HG02798 (cell line): ENCODE measurements at regions not wholly inside any gene's neighbourhood (a gene's known extent, or its start where the extent isn't known, plus 50 kb on each side); places are given as distances from the start of the nearest gene placed in this dataset.

Experiments
- ATAC-seq: cut with Tn5 transposase; IDR thresholded peaks from one replicate; pipeline ENCODE4 v1.9.1; 2021; ENCODE audit warnings: mild to moderate bottlenecking; ENCODE audit not compliant: unreplicated experiment, poor library complexity

DNA sequence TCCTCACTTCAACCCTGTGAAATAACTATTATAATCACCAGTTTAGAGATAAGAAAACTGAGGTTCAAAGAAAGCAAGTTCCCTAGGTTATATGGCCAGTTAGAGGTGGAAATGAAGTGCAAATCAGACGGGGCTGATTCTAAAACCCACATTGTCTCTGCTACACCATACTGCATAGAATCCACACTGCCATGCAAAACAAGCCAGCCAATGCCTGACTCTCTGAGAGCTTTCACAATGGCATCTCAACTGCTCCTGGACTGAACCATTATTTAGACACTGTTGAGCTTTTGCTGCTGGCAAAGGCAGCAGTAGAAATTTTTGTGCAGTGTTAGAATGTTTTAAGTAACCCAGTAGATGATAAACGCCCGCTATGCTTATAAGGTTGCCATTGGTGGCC lies 195.2 kb upstream of the CNR1 start:
- ATAC-seq: no peak

DNA sequence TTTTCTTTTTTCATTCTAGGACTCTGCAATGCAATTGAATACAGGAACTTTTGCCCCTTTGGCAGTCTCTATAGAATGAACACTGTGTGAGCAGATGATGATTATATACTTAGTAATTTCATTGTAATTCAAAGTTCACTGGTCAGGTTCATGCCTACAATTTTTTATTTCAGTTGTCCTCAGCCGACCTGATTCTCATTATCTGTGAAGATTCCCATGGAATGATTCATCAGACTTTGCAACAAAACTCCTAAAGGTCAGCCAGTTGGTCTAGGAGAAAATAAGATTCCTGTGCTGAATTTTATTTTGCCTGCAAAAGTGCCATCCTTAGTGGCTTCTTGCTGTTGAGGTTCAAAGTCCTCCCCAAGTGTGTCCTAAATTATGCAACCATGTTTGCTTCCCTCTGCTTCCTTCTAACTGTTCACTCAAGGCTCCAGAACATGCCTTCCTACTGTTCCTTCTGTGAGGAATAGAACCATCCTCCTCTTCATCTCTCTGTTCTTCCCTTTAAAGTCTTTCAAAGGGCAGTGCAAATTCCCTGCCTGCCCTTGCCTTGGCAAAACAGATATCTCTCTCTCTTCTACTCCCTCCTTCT lies 194.2 kb upstream of the CNR1 start:
- no peak for ATAC-seq

DNA sequence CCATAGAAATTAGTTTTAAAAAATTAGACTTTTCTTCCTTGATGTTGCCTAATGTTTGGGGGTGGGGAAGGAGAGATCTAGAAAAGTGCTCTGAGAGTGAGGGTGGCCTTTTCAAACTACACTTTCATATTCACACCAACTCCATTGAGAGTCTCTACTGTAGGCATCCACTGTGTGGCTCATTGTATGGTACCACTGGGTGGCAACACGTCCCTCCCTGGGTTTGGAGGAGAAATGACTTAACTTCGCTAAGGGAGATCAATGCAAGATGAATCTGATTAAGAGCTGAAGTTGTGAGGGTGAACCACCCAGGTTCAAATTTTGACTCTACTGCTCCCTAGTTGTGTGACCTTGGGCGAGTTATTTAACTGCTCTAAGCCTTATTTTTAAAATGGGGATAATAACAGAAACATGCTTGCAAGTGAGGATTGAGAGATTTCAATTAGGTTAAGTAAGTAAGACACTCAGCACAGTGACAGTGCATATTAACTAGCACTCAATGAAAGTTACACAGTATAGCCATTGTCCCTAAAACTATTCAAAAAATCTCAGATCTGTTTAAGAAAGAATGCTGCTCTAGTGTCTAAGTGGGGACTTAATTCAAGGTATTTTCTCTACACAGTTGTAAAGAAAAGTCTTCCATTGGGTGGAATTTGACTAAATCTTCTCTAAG lies 193.5 kb upstream of the CNR1 start:
- ATAC-seq: no peak

DNA sequence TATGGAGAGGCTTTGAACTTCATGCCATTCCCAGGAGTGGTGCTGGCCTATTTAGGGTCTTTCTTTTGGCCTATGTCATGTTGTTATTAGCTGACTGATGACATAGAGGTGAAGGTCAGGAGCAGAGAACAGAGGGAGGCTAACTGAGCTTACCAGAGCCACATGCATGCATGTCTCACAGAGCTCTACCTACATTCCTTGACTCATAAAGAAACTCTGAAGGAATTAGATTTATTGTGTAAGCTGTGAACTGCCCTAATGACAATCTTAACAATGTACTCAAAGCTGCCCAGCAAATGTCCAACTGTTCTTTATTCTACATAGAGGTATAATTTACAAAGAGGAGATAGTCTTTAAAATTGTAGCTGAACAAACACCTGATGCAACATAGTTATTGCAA lies 192.7 kb upstream of the CNR1 start:
- no peak for ATAC-seq

DNA sequence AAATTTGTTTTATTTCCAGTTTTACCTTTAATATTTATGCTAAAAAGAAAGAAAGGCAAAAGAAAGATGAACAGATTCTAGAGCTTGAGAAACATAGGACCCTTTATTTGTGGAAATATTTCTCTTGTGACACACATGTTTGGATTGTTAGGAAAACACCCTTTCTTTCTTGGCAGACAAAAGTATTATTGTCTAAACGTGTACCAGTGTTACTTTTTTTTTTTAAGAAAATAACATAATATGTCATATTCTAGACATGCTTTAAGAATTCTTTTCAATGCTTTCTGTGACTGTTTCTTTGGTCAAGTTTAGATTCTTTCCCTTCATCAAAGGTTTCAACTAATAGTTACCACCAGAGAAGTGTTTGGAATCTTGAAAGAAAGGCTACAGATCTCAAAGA lies 183.4 kb upstream of the CNR1 start:
- ATAC-seq: no peak

DNA sequence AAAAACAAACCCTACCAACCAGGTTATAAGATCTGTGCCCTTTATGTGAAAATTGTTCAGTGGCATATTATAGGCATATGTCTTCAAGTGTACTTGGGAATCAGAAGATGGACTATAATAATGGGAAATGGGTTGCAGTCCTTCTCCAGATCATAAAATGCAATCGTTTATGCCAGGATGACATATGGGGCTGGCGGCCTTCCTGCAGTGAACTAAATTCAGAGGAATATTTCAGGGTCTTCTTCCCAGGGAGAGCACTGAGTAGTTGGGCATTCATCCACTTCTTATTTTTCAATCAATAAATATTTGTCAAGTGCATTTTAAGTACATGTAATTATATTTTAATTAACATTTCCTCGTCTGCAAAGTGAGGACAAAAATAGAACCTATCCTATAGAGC lies 176.2 kb upstream of the CNR1 start:
- no peak for ATAC-seq

DNA sequence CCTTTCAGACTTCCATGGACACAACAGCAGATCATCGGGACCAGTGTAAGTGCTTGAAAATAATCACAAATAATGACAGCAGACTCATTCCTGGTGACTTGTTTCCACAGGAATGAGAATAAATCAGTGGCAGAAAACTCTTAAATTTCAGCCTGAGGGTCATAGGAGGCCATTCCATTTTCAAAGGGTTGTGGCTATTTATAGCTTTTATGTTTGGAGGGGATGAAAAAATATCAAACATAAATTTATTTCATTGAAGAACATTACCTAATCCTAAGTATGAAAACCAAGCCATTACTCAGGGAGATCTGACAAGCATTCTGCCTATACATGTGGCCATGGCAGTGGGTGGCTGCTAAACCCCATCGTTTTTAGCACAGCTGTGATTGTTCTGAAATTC lies 173.6 kb upstream of the CNR1 start:
- no peak for ATAC-seq

DNA sequence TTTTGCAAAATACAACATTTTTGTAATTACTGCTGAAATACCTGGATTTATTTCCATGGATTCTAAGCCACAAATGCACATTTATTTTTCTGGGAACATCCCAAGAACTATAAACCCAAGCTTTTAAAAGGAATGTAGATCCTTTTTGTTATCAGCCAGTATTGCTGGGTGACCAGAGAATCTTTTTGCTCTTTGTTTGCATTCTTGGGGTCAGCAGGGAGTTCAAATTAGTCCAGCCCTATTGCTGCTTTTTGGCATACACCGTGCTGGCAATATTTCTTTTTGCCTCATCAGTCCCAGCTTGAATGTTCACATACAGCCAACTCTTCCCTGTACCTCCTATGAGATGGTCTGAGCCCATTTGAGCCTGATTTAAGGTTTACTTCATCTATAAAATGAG lies 155.2 kb upstream of the CNR1 start:
- ATAC-seq: no peak

DNA sequence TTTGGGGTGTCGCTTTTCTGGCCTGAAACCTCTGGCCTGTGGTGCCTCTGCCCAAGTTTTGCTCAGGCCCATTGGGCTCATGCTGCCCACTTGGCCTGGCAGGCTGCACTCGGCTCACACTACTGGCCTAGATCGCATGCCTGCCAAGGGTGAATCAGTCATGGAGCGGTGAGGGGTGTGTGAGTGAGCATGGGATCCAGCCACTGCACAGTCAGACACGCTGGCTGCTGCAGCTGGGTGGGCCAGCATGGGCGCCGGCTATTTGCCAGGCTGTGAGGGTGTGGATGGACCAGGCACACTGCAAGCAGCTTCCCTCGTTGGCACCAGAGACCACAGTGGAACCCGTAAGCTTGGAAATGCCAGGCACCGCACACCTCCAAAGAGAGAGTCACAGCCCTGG lies 145.4 kb upstream of the CNR1 start:
- no peak for ATAC-seq

DNA sequence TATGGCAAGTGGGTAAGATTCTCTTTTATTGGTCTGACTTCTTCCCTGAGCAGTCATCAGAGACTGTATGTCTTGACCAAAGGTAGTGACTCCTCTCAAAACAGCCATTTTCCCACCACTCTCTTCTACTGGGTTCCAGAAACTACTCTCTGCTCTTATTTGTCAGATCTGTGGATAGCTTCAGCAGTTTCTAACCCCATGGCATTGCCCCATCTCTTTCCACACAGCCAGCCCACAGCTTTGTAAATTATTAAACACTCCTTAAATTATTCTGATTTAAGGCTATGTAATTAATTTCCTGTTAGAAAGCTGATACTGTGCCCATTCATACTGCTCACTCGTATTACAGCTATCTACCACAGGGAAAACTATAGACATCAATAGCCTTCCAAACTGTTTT lies 138.4 kb upstream of the CNR1 start:
- no peak for ATAC-seq

DNA sequence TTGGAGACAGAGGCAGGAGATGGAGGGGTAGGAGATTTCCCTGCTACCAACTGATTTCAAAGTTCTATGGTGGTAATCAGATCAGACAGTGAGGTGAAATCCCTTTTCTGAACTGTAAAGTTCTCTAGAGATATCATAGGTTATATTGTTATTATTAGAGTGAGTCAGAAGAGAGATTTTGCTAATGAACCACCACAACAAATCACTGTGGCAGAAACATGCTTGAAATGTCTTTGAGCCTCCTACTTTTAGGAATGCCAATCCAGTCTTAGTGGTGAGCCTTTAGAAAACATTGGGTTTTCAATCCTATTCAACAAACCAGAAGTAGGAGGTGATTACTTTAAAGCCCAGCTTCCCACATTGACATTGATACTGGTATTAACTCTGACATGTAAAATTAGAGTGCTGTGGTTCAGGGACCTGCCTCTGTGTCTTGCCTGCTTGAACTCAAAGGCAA lies 136.7 kb upstream of the CNR1 start:
- no peak for ATAC-seq

DNA sequence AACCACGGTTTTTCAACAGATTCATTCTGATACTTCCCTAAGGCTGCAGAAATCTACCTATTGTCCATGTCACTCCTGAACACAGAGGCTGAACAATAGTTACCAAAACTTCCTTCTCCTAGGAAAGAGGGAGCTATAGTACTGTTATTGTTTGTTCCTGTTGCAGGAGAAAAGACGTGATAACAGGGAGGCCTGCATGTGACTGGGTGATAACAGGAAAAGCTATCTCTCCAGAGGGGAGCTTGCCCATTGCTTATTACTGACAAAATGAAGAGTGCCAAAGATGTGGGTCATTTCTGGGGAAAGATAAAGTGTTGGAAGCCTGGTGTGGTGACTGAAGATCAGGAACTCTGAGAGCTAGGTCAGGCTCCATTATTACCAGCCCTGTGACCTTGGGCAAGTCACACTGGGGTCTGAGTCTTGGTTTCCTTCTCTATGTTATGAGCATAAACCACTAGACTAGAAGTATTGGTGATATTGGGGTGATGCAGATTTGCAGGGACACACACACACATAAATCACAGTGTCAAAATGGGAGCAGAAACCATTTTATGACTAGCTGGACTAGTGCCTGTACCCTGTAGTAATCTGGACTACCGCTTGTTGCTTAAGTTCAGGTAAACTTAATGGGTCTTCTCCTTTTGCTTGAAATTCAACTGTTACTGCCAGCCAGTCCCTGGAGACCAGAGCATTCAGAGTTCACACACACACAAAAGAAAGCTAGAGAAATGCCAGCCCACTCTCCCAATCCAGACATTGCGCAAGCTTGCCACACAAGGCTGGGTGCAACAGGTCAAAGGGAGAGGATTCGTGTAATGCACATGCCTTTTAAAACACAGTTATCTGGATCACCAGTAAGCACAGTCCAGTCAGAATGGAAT lies 136.0 kb upstream of the CNR1 start:
- no peak for ATAC-seq

DNA sequence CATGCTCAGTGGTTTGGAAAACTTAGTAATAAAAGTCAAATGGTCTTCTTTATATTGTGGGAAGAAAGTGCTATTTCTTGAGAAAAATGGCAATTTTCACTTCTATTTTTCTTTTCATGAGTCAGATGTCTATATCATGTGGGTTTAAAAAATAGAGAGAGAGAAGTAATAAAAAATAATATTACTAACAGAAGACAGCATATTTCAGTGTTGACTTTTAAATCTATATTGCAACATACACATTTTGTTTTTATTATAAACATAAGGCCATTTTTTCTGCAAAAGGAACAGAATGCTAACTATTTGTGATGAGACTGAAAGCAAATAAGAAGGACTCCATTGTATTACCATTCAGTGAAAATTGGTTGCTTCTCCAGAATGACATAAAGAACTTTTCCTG lies 135.1 kb upstream of the CNR1 start:
- no peak for ATAC-seq

DNA sequence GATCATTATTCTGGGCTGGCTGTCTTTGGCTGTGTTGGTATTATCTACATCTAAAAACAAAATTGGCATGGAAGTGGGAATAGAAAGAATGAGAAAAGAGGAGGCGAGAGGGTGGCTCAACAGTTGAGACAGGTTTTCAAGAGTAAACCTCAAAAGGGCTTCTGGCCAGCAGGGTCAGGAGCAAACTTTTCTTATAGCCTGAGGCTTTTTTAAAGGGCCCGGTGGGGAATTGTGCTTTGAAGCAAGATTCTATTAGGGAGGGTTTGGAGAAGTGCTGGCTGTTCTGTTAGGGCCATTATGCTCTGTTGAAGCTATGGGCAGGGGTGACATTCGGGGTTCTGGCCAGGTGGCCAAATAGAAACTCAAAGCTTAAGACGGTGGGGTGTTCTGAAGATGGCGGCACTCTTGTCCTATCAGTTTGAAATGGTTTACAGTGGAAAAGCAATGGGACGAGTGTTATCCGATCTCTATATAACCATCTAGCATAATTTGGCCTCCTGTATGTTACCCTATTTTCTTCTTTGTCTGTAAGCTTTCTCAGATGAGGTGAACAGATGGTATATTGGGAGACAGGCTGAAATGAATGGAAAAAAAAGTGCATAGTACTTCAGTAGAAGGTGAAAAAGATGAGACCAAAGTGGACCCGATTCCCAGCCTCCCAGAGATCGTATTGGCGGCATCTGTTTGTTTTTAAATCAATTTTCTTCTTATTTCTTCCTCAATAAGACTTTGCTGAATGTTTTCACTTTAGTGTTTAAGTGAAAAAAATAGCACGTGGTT lies 132.1 kb upstream of the CNR1 start:
- ATAC-seq: no peak

DNA sequence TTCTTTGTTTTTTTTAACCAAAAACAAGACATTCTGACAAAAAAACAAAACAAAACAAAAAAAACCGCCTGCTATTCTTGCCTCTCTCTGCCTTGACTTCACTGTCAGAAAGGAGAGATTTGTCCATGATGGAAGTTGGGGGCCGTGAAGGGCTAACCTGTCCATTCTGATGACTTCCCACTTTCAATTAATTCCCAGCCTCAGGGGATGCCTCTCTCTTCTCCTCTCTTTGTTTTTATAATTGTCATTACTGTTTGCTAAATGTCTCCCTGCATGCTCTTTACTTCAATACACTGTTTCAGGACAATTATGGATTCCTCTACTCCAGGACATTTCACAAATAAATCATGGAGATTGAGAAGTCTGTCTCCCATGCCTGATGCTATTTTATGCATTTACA lies 130.5 kb upstream of the CNR1 start:
- no peak for ATAC-seq

DNA sequence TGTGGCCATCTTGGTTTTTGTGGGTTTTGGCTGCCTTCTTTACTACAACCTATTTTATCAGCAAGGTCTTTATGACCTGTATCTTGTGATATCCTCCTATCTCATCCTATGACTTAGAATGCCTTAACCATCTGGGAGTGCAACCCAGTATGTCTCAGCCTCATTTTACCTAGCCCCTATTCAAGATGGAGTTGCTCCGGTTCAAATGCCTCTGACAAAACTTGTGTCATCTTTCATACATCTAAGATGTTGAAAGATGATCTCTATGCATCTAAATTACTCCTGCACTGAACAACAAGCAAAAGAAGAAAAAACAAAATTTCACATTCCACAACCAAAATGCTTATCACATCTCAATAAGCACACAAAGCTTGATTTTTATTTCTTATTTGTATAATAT lies 129.5 kb upstream of the CNR1 start:
- no peak for ATAC-seq

DNA sequence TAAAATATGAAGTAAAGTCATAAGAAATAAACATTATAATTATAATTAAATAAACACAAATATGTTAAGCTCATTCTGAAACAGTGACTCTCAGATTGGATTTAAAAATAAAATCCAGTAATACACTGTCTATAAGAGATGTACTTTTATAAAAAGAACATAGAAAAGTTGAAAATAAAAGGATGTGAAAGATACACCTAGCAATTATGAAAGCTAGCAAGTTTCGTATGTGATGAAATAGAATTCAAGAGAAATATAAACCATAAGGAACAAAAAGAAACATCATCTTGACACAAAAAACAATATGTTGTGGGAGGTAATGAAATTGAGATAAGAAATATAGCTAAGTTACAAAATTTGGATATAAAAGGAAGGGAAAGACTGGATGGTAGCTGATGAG lies 128.6 kb upstream of the CNR1 start:
- ATAC-seq: no peak

DNA sequence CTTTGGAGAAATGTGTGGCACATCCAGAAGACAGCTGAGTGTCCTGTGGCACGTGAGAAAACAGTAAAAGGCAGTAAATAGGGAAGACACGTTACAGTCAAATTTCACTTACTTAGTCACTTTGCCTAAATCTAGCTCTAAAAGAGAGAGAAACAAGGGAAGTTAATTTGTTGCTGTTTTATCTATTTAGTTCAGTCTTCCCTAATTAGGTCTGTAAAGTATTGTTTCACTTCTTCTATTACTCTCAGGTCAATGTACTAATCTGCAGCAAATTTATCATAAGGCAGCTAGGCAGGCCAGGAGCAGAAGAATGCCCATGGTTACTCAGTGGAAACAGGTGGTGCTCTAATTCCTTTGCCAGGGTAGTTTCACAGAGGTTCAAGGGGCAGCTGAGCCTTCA lies 124.3 kb upstream of the CNR1 start:
- ATAC-seq: no peak

DNA sequence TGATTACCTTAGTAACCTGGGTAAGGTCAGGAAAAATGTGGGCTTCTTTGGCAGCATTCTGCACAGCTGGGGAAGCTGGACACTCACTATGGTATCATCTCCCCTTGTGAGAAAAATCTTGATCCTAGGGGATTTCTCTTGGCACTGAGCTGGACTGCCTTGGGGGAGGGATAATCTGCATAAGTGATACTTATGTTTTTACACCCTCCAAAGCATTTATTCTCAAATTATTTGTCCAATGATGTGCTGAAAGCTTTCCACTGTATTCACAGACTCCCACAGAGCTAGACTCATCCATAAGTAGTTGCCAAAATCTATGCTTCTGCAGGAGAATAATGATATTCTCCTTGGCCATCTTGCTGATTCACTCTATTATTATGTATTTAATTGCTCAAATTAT lies 121.5 kb upstream of the CNR1 start:
- no peak for ATAC-seq

DNA sequence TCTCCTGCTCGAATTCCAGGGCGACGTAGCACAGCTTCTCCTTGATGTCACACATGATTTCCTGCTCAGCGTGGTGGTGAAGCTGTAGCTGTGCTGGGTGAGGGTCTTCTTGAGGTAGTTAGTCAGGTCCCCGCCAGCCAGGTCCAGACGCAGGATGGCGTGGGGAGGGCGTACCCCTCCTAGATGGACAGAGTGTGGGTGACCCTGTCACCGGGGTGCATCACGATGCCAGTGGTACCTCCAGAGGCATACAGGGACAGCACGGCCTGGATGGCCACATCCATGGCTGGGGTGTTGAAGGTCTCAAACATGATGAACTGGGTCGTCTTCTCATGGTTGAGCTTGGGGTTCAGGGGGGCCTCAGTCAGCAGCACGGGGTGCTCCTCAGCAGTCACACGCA lies 110.2 kb upstream of the CNR1 start:
- ATAC-seq: no peak

DNA sequence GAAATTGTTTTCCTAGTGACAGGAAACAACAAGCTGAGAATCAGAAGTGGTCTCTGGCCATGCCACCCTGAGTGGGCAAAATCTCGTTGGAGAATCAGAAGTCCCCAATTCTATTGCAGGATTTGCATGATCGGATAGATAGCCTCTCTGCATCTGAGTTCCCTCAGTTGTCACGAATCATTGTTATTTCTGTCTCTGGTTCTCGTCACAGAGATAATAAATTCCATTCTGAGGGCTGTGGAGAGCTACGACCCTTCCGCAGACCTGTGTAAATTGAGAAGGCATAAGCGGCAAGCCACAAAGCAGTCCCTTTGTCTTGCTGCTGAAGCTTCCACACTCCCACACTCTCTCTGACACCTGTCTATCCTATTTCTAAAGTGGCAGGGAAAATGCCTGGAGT lies 102.4 kb upstream of the CNR1 start:
- no peak for ATAC-seq
